HepG2 (cell line): ENCODE measurements at regions not wholly inside any gene's neighbourhood (a gene's known extent, or its start where the extent isn't known, plus 50 kb on each side); places are given as distances from the start of the nearest gene placed in this dataset.

Source experiments
- ATAC-seq: fragments of 200-7000 bp; cut with Tn5 transposase; 3 replicates; pipeline ENCODE4 v1.9.1; 2020; ENCODE audit warnings: mild to moderate bottlenecking, moderate library complexity
- BruUV-seq: library from RNA; stranded (reverse); fragments of 400-500 nt; replicated peaks from 2 replicates; lab custom pipeline; 2021; lab: Mats Ljungman, UMichigan
- CTCF ChIA-PET: fragments of 300-600 bp; formaldehyde crosslinking; extraction: SDS; loops from one replicate; lab custom pipeline; 2021; ENCODE audit warnings: low total read pairs, inconsistent platforms, low intra/inter-chr PET ratio; lab: Yijun Ruan, JAX
- POLR2A ChIA-PET: fragments of 350-600 bp; sonication (Branson Sonifier 250); formaldehyde crosslinking; loops from one replicate; lab custom pipeline; 2020; ENCODE audit warnings: antibody characterized with exemption, inconsistent platforms; lab: Yijun Ruan, JAX
- DNase-seq: peaks from one replicate; pipeline ENCODE4 v3.0.0-alpha.2; 2015; ENCODE audit warnings: low spot score
- FAIRE-seq: peaks from 3 replicates; lab custom pipeline; 2011; peaks lifted over from hg19 to GRCh38; lab: Jason Lieb, UNC
- H2AFZ ChIP-seq: one replicate; pipeline ENCODE4 v1.6.1; 2011; ENCODE audit warnings: low read length, inconsistent platforms
- H3K27ac ChIP-seq: fragments of 300-600 bp; 3 replicates; pipeline ENCODE4 v1.8.0; 2011; ENCODE audit warnings: mixed run types, mild to moderate bottlenecking, mixed read lengths, low read length, inconsistent platforms; ENCODE audit not compliant: insufficient read depth; ENCODE audit errors: extremely low read length
- H3K27me3 ChIP-seq, 2 experiments: fragments of 200-600 bp in 1 of 2; 2 replicates in 1 of 2; 3 replicates in 1 of 2; pipeline versions ENCODE4 v1.6.0 to v1.8.0; 2011; ENCODE audit warnings: low read length in 2 of 2, mild to moderate bottlenecking in 2 of 2, moderate library complexity in 2 of 2, inconsistent platforms in 1 of 2; ENCODE audit not compliant: insufficient read depth in 2 of 2, control insufficient read depth in 1 of 2
- H3K36me3 ChIP-seq, 2 experiments: fragments of 200-600 bp in 1 of 2; replicated peaks in 1 of 2; 2 replicates in 1 of 2; 3 replicates in 1 of 2; pipeline versions ENCODE4 v1.5.1 to v1.8.0; 2011; ENCODE audit warnings: low read length in 2 of 2, inconsistent platforms in 1 of 2; ENCODE audit not compliant: insufficient read depth in 2 of 2, control insufficient read depth in 1 of 2
- H3K4me1 ChIP-seq: 2 replicates; pipeline ENCODE4 v1.5.1; 2012; ENCODE audit warnings: low read length, inconsistent platforms; ENCODE audit not compliant: insufficient read depth
- H3K4me2 ChIP-seq: 2 replicates; pipeline ENCODE4 v1.6.0; 2011; ENCODE audit warnings: low read depth, low read length, inconsistent platforms
- H3K4me3 ChIP-seq, 3 experiments: fragments of 200-600 bp in 1 of 3; sonication (generic), shearing (Covaris generic) in 1 of 3; replicated peaks in 1 of 3; 2 replicates each; pipeline ENCODE4 v1.5.1; 2011 to 2016; ENCODE audit warnings: low read length in 3 of 3, inconsistent platforms in 2 of 3, low read depth in 2 of 3, mild to moderate bottlenecking in 2 of 3, control low read depth in 1 of 3, mixed read lengths in 1 of 3; ENCODE audit not compliant: insufficient read depth in 1 of 3
- H3K79me2 ChIP-seq: one replicate; pipeline ENCODE4 v1.6.1; 2011; ENCODE audit warnings: low read length, inconsistent platforms; ENCODE audit not compliant: insufficient read depth
- H3K9ac ChIP-seq: 2 replicates; pipeline ENCODE4 v1.6.0; 2011; ENCODE audit warnings: mild to moderate bottlenecking, low read depth, low read length, inconsistent platforms; ENCODE audit not compliant: insufficient read depth
- H3K9me3 ChIP-seq: 2 replicates; pipeline ENCODE4 v1.5.1; 2012; ENCODE audit warnings: mild to moderate bottlenecking, low read length
- H4K20me1 ChIP-seq: 2 replicates; pipeline ENCODE4 v1.6.0; 2011; ENCODE audit warnings: inconsistent platforms, mild to moderate bottlenecking, low read length, moderate library complexity; ENCODE audit not compliant: insufficient read depth
- HNF4A ChIP-seq: sonication (generic); formaldehyde crosslinking; IDR thresholded peaks from 2 replicates; pipeline ENCODE4 v1.4.0; 2020; ENCODE audit warnings: missing genetic modification reagents
- KDM5B ChIP-seq: sonication (generic); formaldehyde crosslinking; IDR thresholded peaks from 2 replicates; pipeline ENCODE4 v1.4.0; 2020; ENCODE audit warnings: missing genetic modification reagents, mild to moderate bottlenecking, borderline replicate concordance
- MBD4 ChIP-seq: IDR thresholded peaks from 2 replicates; pipeline ENCODE4 v1.6.1; 2012; ENCODE audit warnings: low read length, inconsistent platforms, borderline replicate concordance
- RBFOX2 ChIP-seq: fragments of 200-400 bp; formaldehyde crosslinking; IDR thresholded peaks from 2 replicates; pipeline ENCODE4 v1.6.1; 2017; ENCODE audit warnings: low read depth, mild to moderate bottlenecking, low read length
- REL ChIP-seq: sonication (generic); formaldehyde crosslinking; conservative IDR thresholded peaks from 2 replicates; pipeline ENCODE4 v1.8.0; 2022; ENCODE audit warnings: mild to moderate bottlenecking, missing genetic modification reagents, moderate library complexity
- SRSF4 ChIP-seq: fragments of 200-400 bp; formaldehyde crosslinking; IDR thresholded peaks from one replicate; pipeline ENCODE4 v1.6.1; 2018; ENCODE audit warnings: mild to moderate bottlenecking, low read depth, low read length, moderate library complexity; ENCODE audit not compliant: poor library complexity, severe bottlenecking
- TOE1 ChIP-seq: sonication (generic); formaldehyde crosslinking; IDR thresholded peaks from 2 replicates; pipeline ENCODE4 v1.4.0; 2020; ENCODE audit warnings: mild to moderate bottlenecking, missing genetic modification reagents
- ZNF652 ChIP-seq: IDR thresholded peaks from 2 replicates; pipeline ENCODE4 v1.6.1; 2016; ENCODE audit warnings: low read depth, borderline replicate concordance
- ZNF747 ChIP-seq: sonication (generic); formaldehyde crosslinking; IDR thresholded peaks from 2 replicates; pipeline ENCODE4 v1.8.1; 2023; ENCODE audit warnings: missing genetic modification reagents, mild to moderate bottlenecking, borderline replicate concordance
- WGBS: methylation state at CpG from one replicate; pipeline ENCODE4 v1.1.6; 2017; ENCODE audit warnings: low lambda C conversion rate; 5-methylcytosine and 5-hydroxymethylcytosine counted together
- in situ Hi-C: cut with HindIII; loops from 2 replicates; pipeline ENCODE4 v1.10.0; 2017; ENCODE audit warnings: low pct_unique_long_range_greater_than_20kb; ENCODE audit not compliant: extremely low pct_ligation_motif_present
- intact Hi-C: fragments of 100-400 bp; cut with micrococcal nuclease; formaldehyde crosslinking; loops from one replicate; pipeline ENCODE4 v1.10.0; 2022; ENCODE audit not compliant: unreplicated experiment
- TF ChIP-seq, protein P1 (sequence below): sonication (generic); formaldehyde crosslinking; conservative IDR thresholded peaks from 2 replicates; pipeline ENCODE4 v1.4.0; 2020; ENCODE audit warnings: missing genetic modification reagents
- TF ChIP-seq, protein P2 (sequence below): sonication (generic); formaldehyde crosslinking; IDR thresholded peaks from 2 replicates; pipeline ENCODE4 v1.5.1; 2020; ENCODE audit warnings: missing genetic modification reagents, mild to moderate bottlenecking, borderline replicate concordance

DNA sequence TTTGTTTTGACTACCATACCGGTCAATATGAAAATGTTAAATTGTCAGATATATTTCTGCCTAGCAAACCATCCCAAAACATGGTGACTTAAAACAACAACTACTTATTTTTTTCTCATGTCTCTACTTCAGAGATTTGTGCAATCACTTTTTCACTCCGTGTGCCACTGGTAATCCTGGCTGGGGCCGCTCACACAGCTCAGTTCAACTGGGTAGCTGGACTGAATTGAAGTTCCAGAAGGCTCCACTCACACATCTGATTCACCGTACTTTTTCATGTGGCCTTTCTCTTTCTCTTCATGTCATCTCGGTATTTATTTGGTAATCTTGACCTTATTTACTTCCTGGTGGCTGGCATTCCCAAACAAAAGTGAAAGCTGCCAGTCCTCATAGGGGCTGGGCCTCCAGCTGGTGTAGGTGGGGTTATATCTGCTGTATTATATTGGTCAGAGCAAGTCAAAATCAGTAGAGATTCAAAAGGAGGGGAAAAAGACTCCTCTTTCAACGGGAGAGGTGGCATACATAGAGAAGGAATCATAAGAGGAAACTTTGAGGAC, 513.9 kb upstream of the NXPH2 start (continued):
- no peak for TF ChIP-seq ZNF652 (CRISPR knock-in tag)
- TF ChIP-seq SRSF4: no peak
- TF ChIP-seq MBD4: no peak
- no peak for TF ChIP-seq RBFOX2
- TF ChIP-seq TOE1: no peak

DNA sequence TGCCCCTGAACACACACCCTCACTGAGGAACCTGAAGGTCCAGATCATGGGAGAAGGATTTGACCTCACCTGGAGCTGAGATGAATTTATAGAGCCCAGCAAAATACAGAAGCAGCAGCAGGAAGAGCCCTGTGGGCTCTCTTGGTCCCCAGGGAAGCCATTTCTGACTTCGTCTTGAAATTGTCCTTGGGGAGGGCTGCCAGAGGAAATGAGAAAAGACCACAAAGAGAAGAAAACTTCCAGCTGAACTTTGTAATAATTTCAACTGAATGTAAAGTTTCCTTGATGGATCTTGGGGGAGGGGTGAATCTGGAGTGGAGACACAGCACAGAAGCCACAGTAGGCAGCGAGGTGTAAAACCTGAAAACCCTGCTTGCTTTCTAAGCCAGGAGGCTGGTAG, 500.9 kb upstream of the NXPH2 start:
- Histone ChIP-seq H3K79me2 (no peaks in the 10 kb centered on the region), H3K27ac (no peak overlapping the region), H3K9ac (no peak overlapping the region), H3K4me2 (no peak overlapping the region), H3K4me1 (no peaks in the 10 kb centered on the region), H3K36me3 (no peaks in the 10 kb centered on the region), H3K9me3 (peaks cover 4% of the 10 kb centered on the region; the same call in 1 of the 2 replicates), H3K4me3 (no peak overlapping the region), H3K27me3 (no peaks in the 10 kb centered on the region), H2AFZ (no peak overlapping the region), H4K20me1 (no peaks in the 10 kb centered on the region)
- whole genome bisulfite sequencing: 0% methylated on average over 2 of the region's 2 CpGs
- ATAC-seq: no peak
- in situ Hi-C loops: no loop called here
- TF ChIP-seq REL (no peak), HNF4A (CRISPR knock-in tag) (no peak), KDM5B (no peak), ZNF747 (CRISPR knock-in tag) (no peak)
- TF ChIP-seq, protein P1, sequence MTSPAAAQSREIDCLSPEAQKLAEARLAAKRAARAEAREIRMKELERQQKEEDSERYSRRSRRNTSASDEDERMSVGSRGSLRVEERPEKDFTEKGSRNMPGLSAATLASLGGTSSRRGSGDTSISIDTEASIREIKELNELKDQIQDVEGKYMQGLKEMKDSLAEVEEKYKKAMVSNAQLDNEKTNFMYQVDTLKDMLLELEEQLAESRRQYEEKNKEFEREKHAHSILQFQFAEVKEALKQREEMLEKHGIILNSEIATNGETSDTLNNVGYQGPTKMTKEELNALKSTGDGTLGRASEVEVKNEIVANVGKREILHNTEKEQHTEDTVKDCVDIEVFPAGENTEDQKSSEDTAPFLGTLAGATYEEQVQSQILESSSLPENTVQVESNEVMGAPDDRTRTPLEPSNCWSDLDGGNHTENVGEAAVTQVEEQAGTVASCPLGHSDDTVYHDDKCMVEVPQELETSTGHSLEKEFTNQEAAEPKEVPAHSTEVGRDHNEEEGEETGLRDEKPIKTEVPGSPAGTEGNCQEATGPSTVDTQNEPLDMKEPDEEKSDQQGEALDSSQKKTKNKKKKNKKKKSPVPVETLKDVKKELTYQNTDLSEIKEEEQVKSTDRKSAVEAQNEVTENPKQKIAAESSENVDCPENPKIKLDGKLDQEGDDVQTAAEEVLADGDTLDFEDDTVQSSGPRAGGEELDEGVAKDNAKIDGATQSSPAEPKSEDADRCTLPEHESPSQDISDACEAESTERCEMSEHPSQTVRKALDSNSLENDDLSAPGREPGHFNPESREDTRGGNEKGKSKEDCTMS (CRISPR knock-in tag): no peak
- TF ChIP-seq, protein P2, sequence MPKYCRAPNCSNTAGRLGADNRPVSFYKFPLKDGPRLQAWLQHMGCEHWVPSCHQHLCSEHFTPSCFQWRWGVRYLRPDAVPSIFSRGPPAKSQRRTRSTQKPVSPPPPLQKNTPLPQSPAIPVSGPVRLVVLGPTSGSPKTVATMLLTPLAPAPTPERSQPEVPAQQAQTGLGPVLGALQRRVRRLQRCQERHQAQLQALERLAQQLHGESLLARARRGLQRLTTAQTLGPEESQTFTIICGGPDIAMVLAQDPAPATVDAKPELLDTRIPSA: no peak
- CTCF ChIA-PET: no interaction called here
- POLR2A ChIA-PET: no interaction called here
- intact Hi-C loops: no loop called here
- FAIRE-seq: no peak
- DNase-seq: no peak
- BruUV-seq: no TSS peak
